GM18498 (cell line): ENCODE measurements at regions not wholly inside any gene's neighbourhood (a gene's known extent, or its start where the extent isn't known, plus 50 kb on each side); places are given as distances from the start of the nearest gene placed in this dataset.

Experiments used
- ATAC-seq: cut with Tn5 transposase; IDR thresholded peaks from one replicate; pipeline ENCODE4 v1.9.1; 2021; ENCODE audit warnings: mild to moderate bottlenecking, moderate library complexity; ENCODE audit not compliant: unreplicated experiment

GRCh38 chr10:84076540-84077195 lies 62.6 kb upstream of the GHITM start:
- ATAC-seq = peak; percentile 58

- no peak for ATAC-seq
Observed at GRCh38 chr10:84077768-84078167, 61.5 kb upstream of the GHITM start.

- ATAC-seq = no peak
Observed at GRCh38 chr10:84078771-84079170, 60.5 kb upstream of the GHITM start.

- no peak for ATAC-seq
Observed at GRCh38 chr10:84084342-84084741, 55.0 kb upstream of the GHITM start.

- ATAC-seq = no peak
Observed at GRCh38 chr10:84087202-84087601, 52.1 kb upstream of the GHITM start.

- no peak for ATAC-seq
Observed at GRCh38 chr10:84088626-84089025, 50.7 kb upstream of the GHITM start.

- no peak for ATAC-seq
Observed at GRCh38 chr10:84089162-84089561, 50.1 kb upstream of the GHITM start.
